OCI-LY7 (cell line): ENCODE measurements at regions not wholly inside any gene's neighbourhood (a gene's known extent, or its start where the extent isn't known, plus 50 kb on each side); places are given as distances from the start of the nearest gene placed in this dataset.
"Not testable (repeated sequence)": the region's sequence is repeated elsewhere in the genome, so short reads cannot be mapped to it uniquely, and the experiment has no call there.

ENCODE experiments used
- BruUV-seq: library from RNA; stranded (reverse); fragments of 400-500 nt; replicated peaks from 2 replicates; lab custom pipeline; 2021; lab: Mats Ljungman, UMichigan
- CTCF ChIA-PET: fragments of 300-600 bp; sonication (Branson Sonifier 250); formaldehyde crosslinking; loops from one replicate; lab custom pipeline; 2022; ENCODE audit warnings: antibody characterized with exemption; ENCODE audit not compliant: unreplicated experiment; lab: Charles Lee
- POLR2A ChIA-PET: fragments of 300-600 bp; sonication (Branson Sonifier 250); formaldehyde crosslinking; loops from one replicate; lab custom pipeline; 2022; ENCODE audit warnings: antibody characterized with exemption; lab: Charles Lee
- DNase-seq: peaks from one replicate; pipeline ENCODE4 v3.0.0-alpha.2; 2015; ENCODE audit warnings: low spot score
- H2AFZ ChIP-seq: fragments of 200-600 bp; sonication (generic), shearing (Covaris generic); 2 replicates; pipeline ENCODE4 v1.6.1; 2014; ENCODE audit warnings: mild to moderate bottlenecking, antibody characterized with exemption, low read length, moderate library complexity
- H3K27ac ChIP-seq: fragments of 200-600 bp; sonication (generic); 2 replicates; pipeline ENCODE4 v1.5.1; 2014; ENCODE audit warnings: mixed run types, low read depth, mild to moderate bottlenecking, moderate library complexity, low read length, inconsistent platforms; ENCODE audit not compliant: poor library complexity, severe bottlenecking
- H3K36me3 ChIP-seq: fragments of 200-600 bp; sonication (generic); 2 replicates; pipeline ENCODE4 v1.6.1; 2014; ENCODE audit warnings: mild to moderate bottlenecking, antibody characterized with exemption, low read length, moderate library complexity, mixed read lengths; ENCODE audit not compliant: insufficient read depth
- H3K4me1 ChIP-seq: fragments of 200-600 bp; sonication (generic); 2 replicates; pipeline ENCODE4 v1.5.1; 2014; ENCODE audit warnings: mild to moderate bottlenecking, low read length; ENCODE audit not compliant: insufficient read depth, poor library complexity, severe bottlenecking
- H3K4me2 ChIP-seq: fragments of 200-600 bp; sonication (generic); 2 replicates; pipeline ENCODE4 v1.6.1; 2014; ENCODE audit warnings: mild to moderate bottlenecking, low read length
- H3K4me3 ChIP-seq: fragments of 200-600 bp; sonication (generic); 2 replicates; pipeline ENCODE4 v1.5.1; 2014; ENCODE audit warnings: mild to moderate bottlenecking, low read depth, low read length; ENCODE audit not compliant: poor library complexity, severe bottlenecking
- H3K79me2 ChIP-seq: fragments of 200-600 bp; sonication (generic); 2 replicates; pipeline ENCODE4 v1.6.1; 2016; ENCODE audit warnings: low read depth, mild to moderate bottlenecking, low read length, moderate library complexity, mixed read lengths; ENCODE audit not compliant: insufficient read depth
- H3K9me2 ChIP-seq: fragments of 200-600 bp; sonication (generic); 2 replicates; pipeline ENCODE4 v1.6.1; 2016; ENCODE audit warnings: mild to moderate bottlenecking, low read length, mixed read lengths; ENCODE audit not compliant: insufficient read depth
- H3K9me3 ChIP-seq: fragments of 200-600 bp; sonication (generic); 2 replicates; pipeline ENCODE4 v1.6.1; 2014; ENCODE audit warnings: mild to moderate bottlenecking, mixed run types, low read length, mixed read lengths
- H4K20me1 ChIP-seq: fragments of 200-600 bp; sonication (generic); 2 replicates; pipeline ENCODE4 v1.6.1; 2014; ENCODE audit warnings: mild to moderate bottlenecking, antibody characterized with exemption, low read length, moderate library complexity, mixed read lengths; ENCODE audit not compliant: insufficient read depth
- CTCF ChIP-seq: fragments of 200-600 bp; sonication (generic); conservative IDR thresholded peaks from 2 replicates; pipeline ENCODE4 v1.5.1; 2014; ENCODE audit warnings: mild to moderate bottlenecking, antibody characterized with exemption, low read length, moderate library complexity, mixed read lengths
- EZH2phosphoT487 ChIP-seq: fragments of 200-600 bp; sonication (generic); IDR thresholded peaks from 2 replicates; pipeline ENCODE4 v1.6.1; 2018; ENCODE audit warnings: low read depth, borderline replicate concordance, mild to moderate bottlenecking, mixed run types, antibody characterized with exemption, low read length, moderate library complexity, mixed read lengths
- intact Hi-C: fragments of 100-400 bp; cut with micrococcal nuclease; formaldehyde crosslinking; loops from one replicate; pipeline ENCODE4 v1.10.0; 2022; ENCODE audit not compliant: unreplicated experiment

- BruUV-seq = no TSS peak
- Histone ChIP-seq H3K4me1 (no peaks in the 10 kb centered on the region), H4K20me1 (no peaks in the 10 kb centered on the region), H3K9me2 (no peaks in the 10 kb centered on the region), H3K4me2 (no peak overlapping the region), H2AFZ (no peak overlapping the region), H3K9me3 (no peaks in the 10 kb centered on the region), H3K4me3 (no peak overlapping the region), H3K79me2 (no peaks in the 10 kb centered on the region), H3K27ac (no peak overlapping the region), H3K36me3 (no peaks in the 10 kb centered on the region)
- POLR2A ChIA-PET = no interaction called here
- no peak for TF ChIP-seq CTCF
- no peak for TF ChIP-seq EZH2phosphoT487
- intact Hi-C loops = no loop called here
- no peak for DNase-seq
- CTCF ChIA-PET = no interaction called here
Observed at GRCh38 chr13:97761796-97762540, 191.5 kb upstream of the IPO5 start.

- POLR2A ChIA-PET = no interaction called here
- Histone ChIP-seq H3K27ac (no peak overlapping the region), H2AFZ (no peak overlapping the region), H3K4me3 (no peak overlapping the region), H3K9me3 (no peaks in the 10 kb centered on the region), H3K9me2 (no peaks in the 10 kb centered on the region), H3K36me3 (no peaks in the 10 kb centered on the region), H3K4me2 (no peak overlapping the region), H4K20me1 (no peaks in the 10 kb centered on the region), H3K79me2 (no peaks in the 10 kb centered on the region), H3K4me1 (no peaks in the 10 kb centered on the region)
- no peak for TF ChIP-seq CTCF
- no peak for TF ChIP-seq EZH2phosphoT487
- no TSS peak for BruUV-seq
- no peak for DNase-seq
- CTCF ChIA-PET = no interaction called here
- intact Hi-C loops = no loop called here
Observed at GRCh38 chr13:97766749-97767148, 186.7 kb upstream of the IPO5 start.

DNA sequence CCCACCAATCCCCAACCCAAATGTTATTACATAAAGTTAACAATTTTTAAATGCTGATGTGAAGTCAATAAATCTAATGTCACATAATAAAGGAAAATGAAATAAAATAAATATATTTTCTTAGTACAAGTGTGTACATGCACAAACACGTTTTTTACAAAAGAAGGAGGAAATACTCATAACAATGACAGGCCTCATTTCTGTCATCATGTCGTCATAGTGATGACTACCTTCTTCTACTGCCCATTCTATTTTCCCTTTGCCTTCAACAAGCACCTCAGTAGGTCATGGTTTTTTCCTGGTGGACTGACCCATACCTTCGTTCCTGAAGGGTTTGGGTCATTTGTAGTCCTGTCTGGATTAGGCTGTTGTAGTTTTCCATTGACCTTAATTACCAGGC lies 185.3 kb upstream of the IPO5 start:
- CTCF ChIA-PET = no interaction called here
- Histone ChIP-seq H4K20me1 (no peaks in the 10 kb centered on the region), H3K79me2 (no peaks in the 10 kb centered on the region), H3K27ac (no peak overlapping the region), H3K9me2 (no peaks in the 10 kb centered on the region), H3K4me1 (no peaks in the 10 kb centered on the region), H3K36me3 (no peaks in the 10 kb centered on the region), H3K9me3 (no peaks in the 10 kb centered on the region), H3K4me2 (no peak overlapping the region), H3K4me3 (no peak overlapping the region), H2AFZ (no peak overlapping the region)
- POLR2A ChIA-PET = no interaction called here
- TF ChIP-seq EZH2phosphoT487 (no peak), CTCF (no peak)
- intact Hi-C loops = no loop called here
- no TSS peak for BruUV-seq
- no peak for DNase-seq

DNA sequence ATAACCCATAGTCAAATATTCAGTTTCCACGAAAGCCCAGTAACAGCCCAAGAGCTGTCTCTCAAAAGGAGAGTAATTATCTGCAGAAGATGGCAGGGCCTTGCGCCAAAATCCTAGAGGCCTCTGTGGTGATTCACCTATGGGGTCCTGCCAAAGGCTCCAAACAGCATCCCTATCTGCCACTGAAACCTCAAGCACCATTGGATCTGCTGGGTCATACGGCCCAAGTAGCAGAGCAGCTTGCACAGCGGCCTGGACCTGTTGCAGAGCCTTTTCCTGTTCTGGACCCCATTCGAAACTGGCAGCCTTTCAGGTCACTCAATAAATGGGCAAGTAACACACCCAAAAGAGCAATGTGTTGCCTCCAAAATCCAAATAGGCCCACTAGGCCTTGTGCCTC lies 183.2 kb upstream of the IPO5 start:
- POLR2A ChIA-PET, BruUV-seq, H3K79me2 ChIP-seq, H3K36me3 ChIP-seq, H3K27ac ChIP-seq, intact Hi-C loops, H3K9me3 ChIP-seq, H3K4me3 ChIP-seq, H3K4me1 ChIP-seq, H3K4me2 ChIP-seq, DNase-seq, H3K9me2 ChIP-seq, CTCF ChIA-PET, H4K20me1 ChIP-seq, H2AFZ ChIP-seq: not testable (repeated sequence)
